Fibroblast of mammary gland (primary cell): ENCODE measurements at regions not wholly inside any gene's neighbourhood (a gene's known extent, or its start where the extent isn't known, plus 50 kb on each side); places are given as distances from the start of the nearest gene placed in this dataset.

Experiments used
- DNase-seq: peaks from one replicate; pipeline ENCODE4 v3.0.0-alpha.2; 2010; ENCODE audit warnings: low read depth
- H3K4me3 ChIP-seq: 2 replicates; pipeline ENCODE4 v1.5.1; 2011; ENCODE audit warnings: low read depth, mild to moderate bottlenecking, low read length, moderate library complexity; ENCODE audit not compliant: control insufficient read depth
- CTCF ChIP-seq: conservative IDR thresholded peaks from 2 replicates; pipeline ENCODE4 v1.5.1; 2011; ENCODE audit warnings: low read depth, low read length, inconsistent platforms; ENCODE audit not compliant: control insufficient read depth, insufficient read depth

- no peak for DNase-seq
- no peak for TF ChIP-seq CTCF
- H3K4me3 ChIP-seq, result no peak overlapping the region
These were observed 201.5 kb downstream of the SP3 start for GRCh38 chr2:173763641-173764040.

- DNase-seq, result no peak
- TF ChIP-seq CTCF, result no peak
- H3K4me3 ChIP-seq, result no peak overlapping the region
These were observed 201.1 kb downstream of the SP3 start for GRCh38 chr2:173764094-173764493.

GRCh38 chr2:173766537-173767289 is 198.5 kb downstream of the SP3 start:
- no peak for TF ChIP-seq CTCF
- DNase-seq, result no peak
- H3K4me3 ChIP-seq, result no peak overlapping the region

GRCh38 chr2:173770947-173771678 is 194.1 kb downstream of the SP3 start:
- TF ChIP-seq CTCF, result no peak
- no peak for DNase-seq
- no peak overlapping the region for H3K4me3 ChIP-seq

GRCh38 chr2:173772205-173772604 is 193.0 kb downstream of the SP3 start:
- DNase-seq, result no peak
- TF ChIP-seq CTCF, result no peak
- H3K4me3 ChIP-seq, result no peak overlapping the region

GRCh38 chr2:173773076-173773475 is 192.1 kb downstream of the SP3 start:
- TF ChIP-seq CTCF, result no peak
- H3K4me3 ChIP-seq, result no peak overlapping the region
- no peak for DNase-seq
